IMR-90 (cell line): ENCODE measurements at regions not wholly inside any gene's neighbourhood (a gene's known extent, or its start where the extent isn't known, plus 50 kb on each side); places are given as distances from the start of the nearest gene placed in this dataset.
A peak's percentile ranks its signal among the peaks of the same experiment; 100 is the strongest.

ENCODE experiments used
- BHLHE40 ChIP-seq: fragments of 150-350 bp; IDR thresholded peaks from 2 replicates; pipeline ENCODE4 v1.6.1; 2016; ENCODE audit warnings: mild to moderate bottlenecking, low read depth, low read length
- CEBPB ChIP-seq: IDR thresholded peaks from 2 replicates; pipeline ENCODE4 v1.6.1; 2012; ENCODE audit warnings: low read depth, low read length, improper control_type of control experiment
- CHD1 ChIP-seq: IDR thresholded peaks from 2 replicates; pipeline ENCODE4 v1.6.1; 2012; ENCODE audit warnings: low read depth, low read length, improper control_type of control experiment
- FOS ChIP-seq: fragments of 150-350 bp; IDR thresholded peaks from 2 replicates; pipeline ENCODE4 v1.6.1; 2016; ENCODE audit warnings: low read depth, low read length
- MAFK ChIP-seq: IDR thresholded peaks from 2 replicates; pipeline ENCODE4 v1.6.1; 2012; ENCODE audit warnings: low read depth, low read length, improper control_type of control experiment
- POLR2A ChIP-seq: IDR thresholded peaks from 2 replicates; pipeline ENCODE4 v1.6.1; 2012; ENCODE audit warnings: mild to moderate bottlenecking, low read depth, low read length
- RAD21 ChIP-seq: IDR thresholded peaks from 2 replicates; pipeline ENCODE4 v1.6.1; 2012; ENCODE audit warnings: low read length, improper control_type of control experiment
- RCOR1 ChIP-seq: IDR thresholded peaks from 2 replicates; pipeline ENCODE4 v1.6.1; 2012; ENCODE audit warnings: mild to moderate bottlenecking, low read length, improper control_type of control experiment; ENCODE audit not compliant: insufficient replicate concordance
- RFX5 ChIP-seq: IDR thresholded peaks from 2 replicates; pipeline ENCODE4 v1.8.0; 2012; ENCODE audit warnings: low read depth, mild to moderate bottlenecking, low read length, moderate library complexity
- SMC3 ChIP-seq: fragments of 150-350 bp; IDR thresholded peaks from 2 replicates; pipeline ENCODE4 v1.6.1; 2016; ENCODE audit warnings: low read depth, mild to moderate bottlenecking, antibody characterized with exemption, low read length, moderate library complexity
- TF ChIP-seq, protein P1 (sequence below): conservative IDR thresholded peaks from 2 replicates; pipeline ENCODE4 v1.5.1; 2012; ENCODE audit warnings: mild to moderate bottlenecking, low read depth, low read length, improper control_type of control experiment
- TF ChIP-seq, protein P2 (sequence below): fragments of 150-350 bp; IDR thresholded peaks from 2 replicates; pipeline ENCODE4 v1.6.1; 2017; ENCODE audit warnings: mild to moderate bottlenecking, antibody characterized with exemption, low read length, low read depth

DNA sequence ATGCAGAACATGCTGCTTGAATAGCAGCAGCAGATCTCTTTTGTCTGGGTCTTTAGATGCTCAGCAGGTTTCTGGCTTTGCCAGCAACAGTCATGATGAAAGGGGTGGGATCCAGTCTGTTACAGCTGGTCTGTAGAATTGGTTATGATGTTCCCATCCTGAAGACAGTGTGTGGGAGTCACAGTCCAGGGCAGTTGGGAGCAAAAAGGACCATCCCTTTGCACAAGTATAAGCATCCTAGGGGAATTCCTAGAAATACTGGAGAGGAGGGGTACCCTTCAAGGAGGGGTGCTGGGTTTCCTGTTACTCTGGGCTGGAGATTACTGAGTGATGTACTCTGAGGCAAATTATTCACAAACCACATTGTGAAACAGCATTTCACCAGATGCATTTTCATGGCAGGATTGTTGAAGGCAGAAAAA, 119.9 kb upstream of the RND3 start:
- TF ChIP-seq, protein P1, sequence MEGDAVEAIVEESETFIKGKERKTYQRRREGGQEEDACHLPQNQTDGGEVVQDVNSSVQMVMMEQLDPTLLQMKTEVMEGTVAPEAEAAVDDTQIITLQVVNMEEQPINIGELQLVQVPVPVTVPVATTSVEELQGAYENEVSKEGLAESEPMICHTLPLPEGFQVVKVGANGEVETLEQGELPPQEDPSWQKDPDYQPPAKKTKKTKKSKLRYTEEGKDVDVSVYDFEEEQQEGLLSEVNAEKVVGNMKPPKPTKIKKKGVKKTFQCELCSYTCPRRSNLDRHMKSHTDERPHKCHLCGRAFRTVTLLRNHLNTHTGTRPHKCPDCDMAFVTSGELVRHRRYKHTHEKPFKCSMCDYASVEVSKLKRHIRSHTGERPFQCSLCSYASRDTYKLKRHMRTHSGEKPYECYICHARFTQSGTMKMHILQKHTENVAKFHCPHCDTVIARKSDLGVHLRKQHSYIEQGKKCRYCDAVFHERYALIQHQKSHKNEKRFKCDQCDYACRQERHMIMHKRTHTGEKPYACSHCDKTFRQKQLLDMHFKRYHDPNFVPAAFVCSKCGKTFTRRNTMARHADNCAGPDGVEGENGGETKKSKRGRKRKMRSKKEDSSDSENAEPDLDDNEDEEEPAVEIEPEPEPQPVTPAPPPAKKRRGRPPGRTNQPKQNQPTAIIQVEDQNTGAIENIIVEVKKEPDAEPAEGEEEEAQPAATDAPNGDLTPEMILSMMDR: no peak
- no peak for TF ChIP-seq POLR2A
- TF ChIP-seq FOS: no peak
- no peak for TF ChIP-seq SMC3
- TF ChIP-seq RFX5: no peak
- TF ChIP-seq CEBPB: peak; percentile 41; the same call in 1 of the 2 replicates
- TF ChIP-seq, protein P2, sequence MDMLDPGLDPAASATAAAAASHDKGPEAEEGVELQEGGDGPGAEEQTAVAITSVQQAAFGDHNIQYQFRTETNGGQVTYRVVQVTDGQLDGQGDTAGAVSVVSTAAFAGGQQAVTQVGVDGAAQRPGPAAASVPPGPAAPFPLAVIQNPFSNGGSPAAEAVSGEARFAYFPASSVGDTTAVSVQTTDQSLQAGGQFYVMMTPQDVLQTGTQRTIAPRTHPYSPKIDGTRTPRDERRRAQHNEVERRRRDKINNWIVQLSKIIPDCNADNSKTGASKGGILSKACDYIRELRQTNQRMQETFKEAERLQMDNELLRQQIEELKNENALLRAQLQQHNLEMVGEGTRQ: no peak
- no peak for TF ChIP-seq BHLHE40
- no peak for TF ChIP-seq MAFK
- TF ChIP-seq RAD21: no peak
- TF ChIP-seq CHD1: no peak
- no peak for TF ChIP-seq RCOR1
